ENCODE measurements at regions not wholly inside any gene's neighbourhood (a gene's known extent, or its start where the extent isn't known, plus 50 kb on each side); places are given as distances from the start of the nearest gene placed in this dataset.

GRCh38 chr12:4044101-4044500 is 170.9 kb upstream of the PARP11 start:
- Histone ChIP-seq H3K9me3 (no peaks in the 10 kb centered on the region), H3K4me3 (no peak overlapping the region), H3K36me3 (no peaks in the 10 kb centered on the region), H3K27me3 (no peaks in the 10 kb centered on the region), H3K4me1 (no peaks in the 10 kb centered on the region), H3K27ac (no peak overlapping the region)
- no peak for TF ChIP-seq CTCF (IDR thresholded peaks at IDR 0.05)
- DNase-seq (ENCODE audit: low spot score), result no peak

- Histone ChIP-seq H3K9me3 (no peaks in the 10 kb centered on the region), H3K4me1 (no peaks in the 10 kb centered on the region), H3K36me3 (no peaks in the 10 kb centered on the region), H3K4me3 (no peak overlapping the region), H3K27ac (no peak overlapping the region), H3K27me3 (no peaks in the 10 kb centered on the region)
- no peak for TF ChIP-seq CTCF (IDR thresholded peaks at IDR 0.05)
- DNase-seq (ENCODE audit: low spot score), result no peak
Measured at GRCh38 chr12:4041187-4041885, 168.1 kb upstream of the PARP11 start.

GRCh38 chr12:4039931-4040330 is 166.7 kb upstream of the PARP11 start:
- Histone ChIP-seq H3K27ac (no peak overlapping the region), H3K4me1 (no peaks in the 10 kb centered on the region), H3K27me3 (no peaks in the 10 kb centered on the region), H3K4me3 (no peak overlapping the region), H3K9me3 (no peaks in the 10 kb centered on the region), H3K36me3 (no peaks in the 10 kb centered on the region)
- TF ChIP-seq CTCF (IDR thresholded peaks at IDR 0.05), result no peak
- DNase-seq (ENCODE audit: low spot score), result no peak

GRCh38 chr12:4037747-4038312 is 164.6 kb upstream of the PARP11 start:
- Histone ChIP-seq H3K36me3 (no peaks in the 10 kb centered on the region), H3K27ac (no peak overlapping the region), H3K9me3 (no peaks in the 10 kb centered on the region), H3K4me1 (no peaks in the 10 kb centered on the region), H3K27me3 (no peaks in the 10 kb centered on the region), H3K4me3 (no peak overlapping the region)
- no peak for DNase-seq (ENCODE audit: low spot score)
- peak; percentile 50 to 79 for TF ChIP-seq CTCF (IDR thresholded peaks at IDR 0.05)

- Histone ChIP-seq H3K27ac (no peak overlapping the region), H3K4me3 (no peak overlapping the region)
- no peak for TF ChIP-seq CTCF (IDR thresholded peaks at IDR 0.05)
Measured at GRCh38 chr12:4036671-4037271, 163.6 kb upstream of the PARP11 start.

More at GRCh38 chr12:4036671-4037271, 163.6 kb upstream of the PARP11 start:
- Histone ChIP-seq H3K27me3 (no peaks in the 10 kb centered on the region), H3K36me3 (no peaks in the 10 kb centered on the region), H3K4me1 (peaks cover 0 to 3% of the 10 kb centered on the region in 2 donors), H3K9me3 (no peaks in the 10 kb centered on the region)
- no peak for DNase-seq (ENCODE audit: low spot score)
